DOHH2 (cell line): ENCODE measurements at regions not wholly inside any gene's neighbourhood (a gene's known extent, or its start where the extent isn't known, plus 50 kb on each side); places are given as distances from the start of the nearest gene placed in this dataset.

Experiments
- H3F3A ChIP-seq: fragments of 200-600 bp; sonication (generic), shearing (Covaris generic); 2 replicates; pipeline ENCODE4 v1.6.0; 2016; ENCODE audit warnings: antibody characterized with exemption, mild to moderate bottlenecking; ENCODE audit not compliant: control insufficient read depth, insufficient read depth
- H3K27ac ChIP-seq: fragments of 200-600 bp; sonication (generic); 2 replicates; pipeline ENCODE4 v1.5.1; 2014; ENCODE audit warnings: low read depth, mild to moderate bottlenecking, low read length, moderate library complexity
- H3K27me3 ChIP-seq: fragments of 200-600 bp; sonication (generic); 2 replicates; pipeline ENCODE4 v1.6.1; 2014; ENCODE audit warnings: mild to moderate bottlenecking, low read length, mixed read lengths; ENCODE audit not compliant: control insufficient read depth
- H3K36me3 ChIP-seq: fragments of 200-600 bp; sonication (generic); 2 replicates; pipeline ENCODE4 v1.6.1; 2014; ENCODE audit warnings: mild to moderate bottlenecking, low read length, moderate library complexity, mixed read lengths; ENCODE audit not compliant: control insufficient read depth
- H3K4me1 ChIP-seq: fragments of 200-600 bp; sonication (generic); 2 replicates; pipeline ENCODE4 v1.6.1; 2014; ENCODE audit warnings: mild to moderate bottlenecking, low read length, mixed read lengths; ENCODE audit not compliant: control insufficient read depth
- H3K4me2 ChIP-seq: fragments of 200-600 bp; sonication (generic); 2 replicates; pipeline ENCODE4 v1.6.0; 2014; ENCODE audit warnings: mild to moderate bottlenecking, low read length, moderate library complexity
- H3K4me3 ChIP-seq: fragments of 200-600 bp; sonication (generic); 2 replicates; pipeline ENCODE4 v1.5.1; 2014; ENCODE audit warnings: mild to moderate bottlenecking, low read length, mixed read lengths
- H3K79me2 ChIP-seq: fragments of 200-600 bp; sonication (generic); 2 replicates; pipeline ENCODE4 v1.6.1; 2014; ENCODE audit warnings: mild to moderate bottlenecking, low read length, mixed read lengths; ENCODE audit not compliant: control insufficient read depth
- H3K9me2 ChIP-seq: fragments of 200-600 bp; sonication (generic); replicated peaks from 2 replicates; pipeline ENCODE4 v1.6.1; 2014; ENCODE audit warnings: mild to moderate bottlenecking, low read length, mixed read lengths; ENCODE audit not compliant: control insufficient read depth
- H3K9me3 ChIP-seq: fragments of 200-600 bp; sonication (generic); 2 replicates; pipeline ENCODE4 v1.6.1; 2014; ENCODE audit warnings: antibody characterized with exemption, low read length, mixed read lengths; ENCODE audit not compliant: control insufficient read depth, insufficient read depth
- H4K20me1 ChIP-seq: fragments of 200-600 bp; sonication (generic); 2 replicates; pipeline ENCODE4 v1.6.0; 2014; ENCODE audit warnings: low read depth, mild to moderate bottlenecking, antibody characterized with exemption, low read length, moderate library complexity; ENCODE audit not compliant: control insufficient read depth, insufficient read depth
- EZH2phosphoT487 ChIP-seq: fragments of 200-600 bp; sonication (generic); IDR thresholded peaks from 2 replicates; pipeline ENCODE4 v1.6.1; 2017; ENCODE audit warnings: borderline replicate concordance, mild to moderate bottlenecking, antibody characterized with exemption, low read length, moderate library complexity, mixed read lengths
- TF ChIP-seq, protein P1 (sequence below): fragments of 200-600 bp; sonication (generic); IDR thresholded peaks from one replicate; pipeline ENCODE4 v1.5.1; 2014; ENCODE audit warnings: antibody characterized with exemption, mild to moderate bottlenecking, low read depth, low read length; ENCODE audit not compliant: poor library complexity, severe bottlenecking

DNA sequence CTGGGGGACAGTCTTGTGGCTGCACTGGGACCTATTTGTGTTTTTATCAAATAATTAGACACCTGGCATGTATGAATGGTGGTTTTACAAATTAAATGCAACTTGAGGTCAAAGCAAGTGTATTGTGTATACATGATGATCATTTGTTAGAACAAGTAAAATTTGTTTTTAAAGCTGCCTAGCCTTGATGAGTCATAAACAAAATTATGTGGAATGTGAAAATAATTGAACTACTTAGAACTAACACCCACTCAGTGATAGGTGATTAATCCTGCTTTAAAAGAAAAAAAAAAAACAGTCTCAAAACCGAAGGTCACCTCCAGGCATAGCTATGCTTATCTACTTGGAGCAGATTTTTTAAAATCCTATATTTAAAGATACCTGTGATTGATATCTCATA is 770.3 kb upstream of the SLITRK5 start:
- no peak overlapping the region for H3K4me3 ChIP-seq
- H3K9me3 ChIP-seq, result no peaks in the 10 kb centered on the region
- H3K27ac ChIP-seq, result no peak overlapping the region
- no peaks in the 10 kb centered on the region for H3K36me3 ChIP-seq
- no peaks in the 10 kb centered on the region for H3K27me3 ChIP-seq
- no peaks in the 10 kb centered on the region for H3K9me2 ChIP-seq
- H3K4me2 ChIP-seq, result no peak overlapping the region
- TF ChIP-seq, protein P1, sequence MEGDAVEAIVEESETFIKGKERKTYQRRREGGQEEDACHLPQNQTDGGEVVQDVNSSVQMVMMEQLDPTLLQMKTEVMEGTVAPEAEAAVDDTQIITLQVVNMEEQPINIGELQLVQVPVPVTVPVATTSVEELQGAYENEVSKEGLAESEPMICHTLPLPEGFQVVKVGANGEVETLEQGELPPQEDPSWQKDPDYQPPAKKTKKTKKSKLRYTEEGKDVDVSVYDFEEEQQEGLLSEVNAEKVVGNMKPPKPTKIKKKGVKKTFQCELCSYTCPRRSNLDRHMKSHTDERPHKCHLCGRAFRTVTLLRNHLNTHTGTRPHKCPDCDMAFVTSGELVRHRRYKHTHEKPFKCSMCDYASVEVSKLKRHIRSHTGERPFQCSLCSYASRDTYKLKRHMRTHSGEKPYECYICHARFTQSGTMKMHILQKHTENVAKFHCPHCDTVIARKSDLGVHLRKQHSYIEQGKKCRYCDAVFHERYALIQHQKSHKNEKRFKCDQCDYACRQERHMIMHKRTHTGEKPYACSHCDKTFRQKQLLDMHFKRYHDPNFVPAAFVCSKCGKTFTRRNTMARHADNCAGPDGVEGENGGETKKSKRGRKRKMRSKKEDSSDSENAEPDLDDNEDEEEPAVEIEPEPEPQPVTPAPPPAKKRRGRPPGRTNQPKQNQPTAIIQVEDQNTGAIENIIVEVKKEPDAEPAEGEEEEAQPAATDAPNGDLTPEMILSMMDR, result no peak
- TF ChIP-seq EZH2phosphoT487, result no peak
- no peaks in the 10 kb centered on the region for H3K79me2 ChIP-seq
- H3F3A ChIP-seq, result no peaks in the 10 kb centered on the region
- no peaks in the 10 kb centered on the region for H4K20me1 ChIP-seq
- H3K4me1 ChIP-seq, result no peaks in the 10 kb centered on the region

DNA sequence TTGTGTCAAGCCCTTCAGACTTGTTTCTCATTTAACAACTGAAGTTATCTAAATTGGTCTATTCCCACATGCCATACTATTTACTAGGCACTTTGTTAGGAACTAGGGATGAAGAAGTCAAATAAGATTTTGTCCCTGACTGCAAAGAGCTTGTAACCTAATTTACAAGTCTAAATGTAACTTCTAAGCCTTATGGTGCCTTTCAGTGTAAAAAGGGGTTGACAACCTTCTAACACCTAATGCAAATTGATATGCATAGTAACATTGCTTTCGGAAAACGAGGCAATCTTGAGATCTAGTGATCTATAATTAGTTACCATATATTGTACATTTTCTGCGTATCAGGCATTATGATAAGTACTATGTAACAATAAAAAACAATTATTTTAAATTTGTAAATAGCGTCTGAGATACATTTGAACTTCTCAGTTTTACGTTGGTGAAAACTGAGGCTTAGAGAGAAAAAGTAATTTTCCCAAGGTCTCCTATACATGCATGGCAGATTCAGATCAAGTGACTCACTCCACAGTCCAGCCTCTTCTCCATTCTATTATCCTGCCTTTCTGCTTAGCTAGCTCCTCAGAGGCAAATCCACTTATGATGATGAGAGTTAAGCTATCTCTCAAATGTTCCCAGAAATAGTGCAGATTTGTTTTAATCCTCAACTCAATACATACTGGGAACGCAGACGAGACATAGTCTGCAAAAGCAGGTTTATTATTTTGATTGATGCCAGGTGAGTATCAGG is 764.9 kb upstream of the SLITRK5 start:
- Histone ChIP-seq H3K9me3 (no peaks in the 10 kb centered on the region), H3K27ac (no peak overlapping the region), H3K79me2 (no peaks in the 10 kb centered on the region), H3F3A (no peaks in the 10 kb centered on the region), H4K20me1 (no peaks in the 10 kb centered on the region), H3K36me3 (no peaks in the 10 kb centered on the region), H3K4me1 (no peaks in the 10 kb centered on the region), H3K4me2 (no peak overlapping the region), H3K4me3 (no peak overlapping the region), H3K9me2 (no peaks in the 10 kb centered on the region), H3K27me3 (no peaks in the 10 kb centered on the region)
- TF ChIP-seq, protein P1, result no peak
- TF ChIP-seq EZH2phosphoT487, result no peak

DNA sequence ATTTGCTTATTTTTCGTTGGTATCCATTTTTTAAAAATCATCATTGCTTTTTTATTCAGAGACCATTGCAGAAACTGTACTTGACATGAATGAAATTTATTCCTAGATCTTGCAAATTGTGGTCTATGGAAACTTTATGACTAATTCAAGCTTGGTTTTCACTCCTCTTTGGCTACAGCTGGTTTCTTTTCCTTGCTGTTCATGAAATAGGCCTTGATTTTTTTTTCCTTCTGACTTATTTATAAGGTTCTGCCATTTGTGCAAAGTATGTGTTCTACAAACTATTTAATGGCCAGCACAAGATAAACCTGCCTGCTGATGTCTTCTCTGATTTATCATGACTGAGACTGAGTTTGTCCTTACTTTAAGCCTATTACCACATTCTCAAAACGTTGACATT is 764.0 kb upstream of the SLITRK5 start:
- no peak for TF ChIP-seq EZH2phosphoT487
- TF ChIP-seq, protein P1, result no peak
- Histone ChIP-seq H3K4me2 (no peak overlapping the region), H3K4me3 (no peak overlapping the region), H3K79me2 (no peaks in the 10 kb centered on the region), H3K9me2 (no peaks in the 10 kb centered on the region), H3K9me3 (no peaks in the 10 kb centered on the region), H3K27ac (no peak overlapping the region), H3K4me1 (no peaks in the 10 kb centered on the region), H4K20me1 (no peaks in the 10 kb centered on the region), H3K36me3 (no peaks in the 10 kb centered on the region), H3K27me3 (no peaks in the 10 kb centered on the region), H3F3A (no peaks in the 10 kb centered on the region)
